SH-SY5Y (cell line): ENCODE measurements at regions not wholly inside any gene's neighbourhood (a gene's known extent, or its start where the extent isn't known, plus 50 kb on each side); places are given as distances from the start of the nearest gene placed in this dataset.

Experiments
- GATA2 ChIP-seq: IDR thresholded peaks from 2 replicates; pipeline ENCODE4 v1.6.1; 2011; ENCODE audit warnings: mild to moderate bottlenecking, low read depth, low read length
- GATA3 ChIP-seq: IDR thresholded peaks from 2 replicates; pipeline ENCODE4 v1.6.1; 2011; ENCODE audit warnings: low read depth, mild to moderate bottlenecking, low read length, moderate library complexity

DNA sequence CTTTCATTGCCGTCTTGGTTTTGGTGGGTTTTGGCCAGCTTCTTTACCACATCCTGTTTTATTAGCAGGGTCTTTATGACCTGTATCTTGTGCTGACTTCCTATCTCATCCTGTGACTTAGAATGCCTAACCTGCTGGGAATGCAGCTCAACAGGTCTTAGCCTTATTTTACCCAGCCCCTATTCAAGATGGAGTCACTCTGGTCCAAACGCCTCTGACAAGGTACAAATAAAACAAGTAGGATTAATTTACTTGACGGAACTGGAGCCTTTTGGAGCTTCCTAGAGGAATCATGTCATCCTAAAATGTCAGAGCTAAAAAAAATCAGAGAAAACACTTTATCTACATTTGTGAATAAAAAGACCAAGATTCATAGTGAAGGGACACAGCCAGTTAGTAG lies 66.2 kb upstream of the ATXN3L start:
- no peak for TF ChIP-seq GATA3
- TF ChIP-seq GATA2 = no peak
